ENCODE measurements at regions not wholly inside any gene's neighbourhood (a gene's known extent, or its start where the extent isn't known, plus 50 kb on each side); places are given as distances from the start of the nearest gene placed in this dataset.

DNA sequence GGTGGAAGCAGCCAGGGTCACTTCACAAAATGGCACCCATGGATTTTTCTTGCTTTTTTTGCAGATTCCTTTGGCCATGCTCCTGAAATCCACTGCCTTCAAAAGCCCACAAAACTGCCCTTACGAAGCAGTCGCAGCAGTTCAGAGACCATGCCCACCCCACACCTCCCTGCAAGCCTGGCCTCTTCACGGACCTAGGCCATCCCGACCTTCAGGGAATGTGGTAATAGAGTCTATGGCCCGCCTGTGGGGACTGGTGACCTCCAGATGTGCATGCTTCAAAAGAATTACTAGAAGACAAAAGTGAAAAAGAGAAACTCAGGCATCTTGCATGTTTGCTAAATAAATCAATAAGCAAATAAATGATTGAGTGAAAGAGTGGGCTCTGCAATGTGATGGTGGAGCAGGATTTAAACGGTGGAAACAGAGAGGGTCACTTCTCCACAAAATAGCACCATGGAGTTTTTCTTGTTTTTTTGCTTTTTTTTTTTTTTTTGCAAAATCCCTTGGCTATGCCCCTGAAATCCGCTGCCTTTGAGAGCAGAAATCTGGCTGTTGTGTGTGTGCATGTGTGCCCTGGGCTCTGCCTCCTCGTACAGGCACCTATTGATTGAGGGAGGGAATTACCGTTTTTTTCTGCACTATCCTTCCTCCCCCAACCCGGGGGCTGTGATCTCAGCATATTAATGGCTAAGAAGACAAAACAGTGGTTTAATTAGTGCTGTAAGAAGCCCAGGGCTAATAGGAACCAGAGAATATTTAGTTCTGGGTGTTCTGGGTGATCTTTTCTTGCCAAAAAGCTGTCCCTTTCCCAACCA, 107.4 kb downstream of the PXDC1 start:
- no peak for DNase-seq

- no peak for DNase-seq
Observed at GRCh38 chr6:3640868-3641267, 110.6 kb downstream of the PXDC1 start.

GRCh38 chr6:3638662-3639061, 112.9 kb downstream of the PXDC1 start:
- DNase-seq: no peak

DNA sequence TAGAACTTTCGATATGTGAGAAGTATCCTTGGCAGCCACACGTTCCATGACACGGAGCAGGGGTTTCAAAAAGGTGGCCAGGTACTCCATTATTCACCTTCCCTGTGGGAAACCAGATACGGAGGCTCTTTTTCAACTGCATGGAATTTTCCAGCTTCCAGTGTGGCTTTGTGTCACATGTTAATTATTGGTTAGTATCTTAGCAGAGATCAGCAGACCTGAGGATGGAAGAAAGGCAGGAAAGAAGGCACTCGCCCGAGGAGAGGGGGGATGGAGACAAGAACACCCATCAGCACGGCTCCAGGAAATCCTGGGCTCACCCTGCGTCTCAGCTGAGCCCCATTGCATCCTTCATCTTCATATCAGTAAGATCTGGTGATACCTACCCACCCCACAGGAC, 115.5 kb downstream of the PXDC1 start:
- no peak for DNase-seq

DNA sequence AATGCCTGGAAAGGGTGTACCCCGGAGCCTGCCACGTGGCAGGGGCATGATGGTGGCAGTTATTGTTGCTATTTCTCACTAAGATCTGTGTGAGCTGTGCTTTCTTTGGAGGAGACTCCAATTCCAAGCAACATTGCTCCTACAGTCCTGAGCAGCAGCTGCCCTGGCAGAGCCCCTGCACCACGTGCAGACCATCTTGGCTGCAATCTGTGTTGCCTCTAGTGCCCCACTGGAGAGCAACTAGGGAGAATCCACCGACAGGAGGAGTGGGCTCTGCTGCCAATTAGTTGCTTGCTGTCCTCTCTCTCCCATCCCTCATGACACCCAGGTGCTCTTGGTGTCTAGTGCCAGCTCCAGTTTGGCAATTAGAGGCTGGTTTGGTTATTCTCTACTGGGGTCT, 116.0 kb downstream of the PXDC1 start:
- no peak for DNase-seq

GRCh38 chr6:3634280-3634816, 117.2 kb downstream of the PXDC1 start:
- DNase-seq: no peak

GRCh38 chr6:3633711-3634110, 117.8 kb downstream of the PXDC1 start:
- DNase-seq: no peak

DNA sequence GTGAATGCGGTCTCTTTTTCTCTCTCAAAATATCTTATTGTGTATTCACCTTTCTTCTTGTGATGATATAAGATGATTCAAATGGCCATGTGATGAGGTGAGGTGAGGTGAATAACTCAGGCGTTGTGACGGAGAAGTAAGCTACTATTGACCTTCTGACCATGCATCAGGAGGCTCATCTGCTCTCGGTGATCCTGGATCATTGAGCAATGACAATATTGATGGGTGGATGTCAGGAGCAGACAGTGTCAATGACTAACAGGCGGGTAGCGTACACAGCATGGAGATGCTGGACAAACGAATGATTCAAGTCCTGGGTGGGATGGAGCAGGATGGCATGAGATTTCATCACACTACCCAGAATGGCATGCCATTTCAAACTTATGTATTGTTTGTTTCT, 119.6 kb downstream of the PXDC1 start:
- no peak for DNase-seq

DNA sequence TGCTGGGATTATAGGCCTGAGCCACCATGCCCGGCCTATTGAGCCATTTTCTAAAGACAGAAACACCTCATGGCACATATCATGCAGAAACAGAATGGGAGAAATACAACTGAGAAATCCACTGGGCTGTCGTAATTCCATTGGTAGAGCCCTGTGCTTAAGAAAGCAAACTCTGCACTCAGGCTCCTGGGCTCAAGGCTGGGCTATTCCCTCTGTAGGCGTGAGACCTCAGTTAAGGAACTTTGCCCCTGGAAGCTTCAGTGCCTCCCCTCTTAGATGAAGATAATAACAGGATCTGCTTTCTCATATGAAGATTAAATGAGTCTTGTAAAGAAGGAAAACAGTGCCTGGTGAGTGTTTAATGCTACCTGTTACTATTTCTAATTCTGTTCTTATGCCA, 120.3 kb downstream of the PXDC1 start:
- no peak for DNase-seq

GRCh38 chr6:3630258-3630835, 121.2 kb downstream of the PXDC1 start:
- no peak for DNase-seq

DNA sequence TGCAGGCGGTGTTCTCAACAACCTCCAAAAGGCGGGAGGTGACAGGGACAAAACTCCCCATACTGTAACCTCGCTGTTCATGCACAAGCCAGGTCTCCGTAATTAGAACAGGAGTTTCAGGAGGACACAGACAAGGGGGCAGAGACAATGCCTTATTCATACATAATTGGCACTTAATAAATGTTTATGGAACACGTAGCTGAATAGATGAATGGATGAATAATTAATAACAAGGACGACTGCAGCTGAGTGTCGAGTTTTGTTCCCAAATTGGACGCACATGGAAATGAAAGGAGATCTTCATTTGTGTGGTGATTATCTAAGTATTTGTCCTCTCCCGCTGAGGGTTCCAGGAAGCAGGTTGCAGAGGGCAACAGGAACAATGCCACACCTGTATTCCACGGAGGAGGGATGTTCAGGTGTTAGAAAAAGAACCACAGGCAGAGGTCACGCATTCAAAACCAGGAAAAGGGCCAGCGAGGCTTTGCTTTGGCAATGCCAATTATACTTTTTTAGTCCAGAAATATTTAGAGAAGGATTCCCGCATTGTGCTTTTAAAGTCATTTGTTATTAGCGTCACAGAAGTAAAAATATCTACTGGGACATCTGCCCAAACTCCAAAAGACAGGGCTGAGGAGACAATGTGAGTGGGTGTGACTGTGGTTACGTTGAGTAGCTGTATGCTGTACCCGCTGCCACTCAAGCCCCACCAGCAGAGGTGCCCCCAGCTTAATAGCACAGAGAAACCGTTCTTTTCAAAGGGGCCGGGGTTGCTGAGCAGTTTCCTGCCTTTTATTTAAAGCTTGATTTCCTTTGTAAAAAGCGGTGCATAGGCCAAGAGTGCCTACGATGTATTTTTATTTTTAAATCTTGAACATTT, 123.3 kb downstream of the PXDC1 start:
- no peak for DNase-seq

GRCh38 chr6:3627501-3627900, 124.0 kb downstream of the PXDC1 start:
- DNase-seq: no peak

GRCh38 chr6:3625980-3626563, 125.4 kb downstream of the PXDC1 start:
- no peak for DNase-seq

GRCh38 chr6:3625149-3625979, 126.1 kb downstream of the PXDC1 start:
- no peak for DNase-seq

- no peak for DNase-seq
Observed at GRCh38 chr6:3624250-3625136, 127.0 kb downstream of the PXDC1 start.

- no peak for DNase-seq
Observed at GRCh38 chr6:3623451-3624249, 127.9 kb downstream of the PXDC1 start.

DNA sequence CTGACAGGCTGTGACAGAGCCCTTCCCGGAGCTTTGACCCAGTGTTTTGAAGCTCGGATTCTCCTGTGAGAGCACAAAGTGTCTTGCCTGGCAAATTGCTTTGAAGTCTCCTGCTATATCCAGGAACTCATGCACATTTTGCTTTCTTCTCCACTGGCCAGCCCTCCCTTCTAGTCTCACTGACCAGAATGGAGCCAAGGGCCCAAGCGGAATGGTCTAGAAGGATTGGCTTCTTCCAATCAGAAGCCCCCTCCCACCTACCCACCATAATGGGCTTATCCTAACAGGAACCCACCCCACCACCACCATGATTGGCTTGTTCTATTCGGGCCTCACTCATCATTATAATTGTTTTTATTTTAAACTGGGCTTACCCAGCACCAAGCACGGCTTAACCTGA, 130.1 kb downstream of the PXDC1 start:
- DNase-seq: no peak

DNA sequence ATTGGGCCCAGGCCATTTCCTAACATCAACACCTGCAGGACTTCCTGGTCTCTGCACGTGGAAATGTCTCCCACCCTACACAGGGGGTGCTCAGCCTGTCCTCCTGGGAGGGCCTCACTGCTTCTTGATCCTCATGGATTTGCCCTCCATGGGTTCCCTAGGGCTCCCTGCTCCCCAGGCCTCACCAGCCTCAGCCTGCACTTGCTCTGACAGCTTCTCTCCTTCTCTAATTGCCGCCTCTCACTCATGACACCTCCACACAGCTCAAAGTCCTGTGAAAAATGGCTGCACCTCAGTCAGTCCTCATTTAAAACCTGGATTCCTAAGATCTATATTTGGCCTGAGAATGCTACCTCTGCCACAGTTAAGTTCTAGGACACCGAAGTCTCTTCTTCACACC, 130.6 kb downstream of the PXDC1 start:
- no peak for DNase-seq

GRCh38 chr6:3620389-3620788, 131.1 kb downstream of the PXDC1 start:
- no peak for DNase-seq

Measured in right lung (tissue), 2 donors.